ENCODE measurements at regions not wholly inside any gene's neighbourhood (a gene's known extent, or its start where the extent isn't known, plus 50 kb on each side); places are given as distances from the start of the nearest gene placed in this dataset.

GRCh38 chr1:71245246-71245645, 164.4 kb upstream of the ZRANB2 start:
- H3K4me1 ChIP-seq: no peaks in the 10 kb centered on the region
- no peak for DNase-seq
- TF ChIP-seq EP300 (IDR thresholded peaks at IDR 0.05) (no peak), CTCF (IDR thresholded peaks at IDR 0.05) (no peak), POLR2A (IDR thresholded peaks at IDR 0.05) (no peak), POLR2AphosphoS5 (IDR thresholded peaks at IDR 0.05) (no peak)
- no peaks in the 10 kb centered on the region for H3K36me3 ChIP-seq
- no peak for ATAC-seq (ENCODE audit: low FRiP score in 2 of 2)
- no peaks in the 10 kb centered on the region for H3K27me3 ChIP-seq
- no peaks in the 10 kb centered on the region for H3K9me3 ChIP-seq
- 91% methylated on average over 4 of the region's 4 CpGs for WGBS, 2 donors
- no peak overlapping the region for H3K27ac ChIP-seq
- H3K4me3 ChIP-seq: no peak overlapping the region

- ATAC-seq (ENCODE audit: low FRiP score in 2 of 2) (no peak), DNase-seq (no peak)
These were observed 161.4 kb upstream of the ZRANB2 start for GRCh38 chr1:71242239-71242638.

GRCh38 chr1:71240656-71241055, 159.8 kb upstream of the ZRANB2 start:
- DNase-seq (no peak), ATAC-seq (ENCODE audit: low FRiP score in 2 of 2) (no peak)
- Histone ChIP-seq H3K4me3 (no peak overlapping the region), H3K27me3 (no peaks in the 10 kb centered on the region), H3K4me1 (no peaks in the 10 kb centered on the region), H3K9me3 (no peaks in the 10 kb centered on the region), H3K36me3 (no peaks in the 10 kb centered on the region), H3K27ac (no peak overlapping the region)
- WGBS, 2 donors: 88 to 92% methylated on average over 1 of the region's 1 CpG
- TF ChIP-seq POLR2AphosphoS5 (IDR thresholded peaks at IDR 0.05): no peak
- TF ChIP-seq CTCF (IDR thresholded peaks at IDR 0.05): no peak
- no peak for TF ChIP-seq EP300 (IDR thresholded peaks at IDR 0.05)
- TF ChIP-seq POLR2A (IDR thresholded peaks at IDR 0.05): no peak

More at GRCh38 chr1:71242239-71242638, 161.4 kb upstream of the ZRANB2 start:
- WGBS, 2 donors: 78 to 85% methylated on average over 1 of the region's 1 CpG
- Histone ChIP-seq H3K27me3 (no peaks in the 10 kb centered on the region), H3K4me1 (no peaks in the 10 kb centered on the region), H3K9me3 (no peaks in the 10 kb centered on the region), H3K27ac (no peak overlapping the region), H3K4me3 (no peak overlapping the region), H3K36me3 (no peaks in the 10 kb centered on the region)
- TF ChIP-seq POLR2AphosphoS5 (IDR thresholded peaks at IDR 0.05): no peak
- TF ChIP-seq EP300 (IDR thresholded peaks at IDR 0.05): no peak
- no peak for TF ChIP-seq CTCF (IDR thresholded peaks at IDR 0.05)
- TF ChIP-seq POLR2A (IDR thresholded peaks at IDR 0.05): no peak

GRCh38 chr1:71236503-71236902, 155.7 kb upstream of the ZRANB2 start:
- Histone ChIP-seq H3K27me3 (no peaks in the 10 kb centered on the region), H3K36me3 (no peaks in the 10 kb centered on the region), H3K9me3 (no peaks in the 10 kb centered on the region), H3K4me3 (no peak overlapping the region), H3K4me1 (no peaks in the 10 kb centered on the region), H3K27ac (no peak overlapping the region)
- ATAC-seq (ENCODE audit: low FRiP score in 2 of 2) (no peak), DNase-seq (no peak)
- 79 to 86% methylated on average over 2 of the region's 2 CpGs for WGBS, 2 donors
- TF ChIP-seq EP300 (IDR thresholded peaks at IDR 0.05) (no peak), POLR2AphosphoS5 (IDR thresholded peaks at IDR 0.05) (no peak), POLR2A (IDR thresholded peaks at IDR 0.05) (no peak), CTCF (IDR thresholded peaks at IDR 0.05) (no peak)

- H3K4me3 ChIP-seq: no peak overlapping the region
- WGBS, 2 donors: 93 to 97% methylated on average over 1 of the region's 1 CpG
- no peaks in the 10 kb centered on the region for H3K27me3 ChIP-seq
- no peak for TF ChIP-seq POLR2A (IDR thresholded peaks at IDR 0.05)
- no peak for TF ChIP-seq CTCF (IDR thresholded peaks at IDR 0.05)
- TF ChIP-seq EP300 (IDR thresholded peaks at IDR 0.05): no peak
- TF ChIP-seq POLR2AphosphoS5 (IDR thresholded peaks at IDR 0.05): no peak
- no peaks in the 10 kb centered on the region for H3K9me3 ChIP-seq
- DNase-seq (no peak), ATAC-seq (ENCODE audit: low FRiP score in 2 of 2) (no peak)
- H3K36me3 ChIP-seq: no peaks in the 10 kb centered on the region
- H3K4me1 ChIP-seq: no peaks in the 10 kb centered on the region
- no peak overlapping the region for H3K27ac ChIP-seq
These were observed 152.8 kb upstream of the ZRANB2 start for GRCh38 chr1:71233645-71234044.

Measured in upper lobe of left lung (tissue), 6 donors.